ENCODE measurements at regions not wholly inside any gene's neighbourhood (a gene's known extent, or its start where the extent isn't known, plus 50 kb on each side); places are given as distances from the start of the nearest gene placed in this dataset.
A peak's percentile ranks its signal among the peaks of the same experiment; 100 is the strongest.
"Not testable (repeated sequence)": the region's sequence is repeated elsewhere in the genome, so short reads cannot be mapped to it uniquely, and the experiment has no call there.

- DNase-seq, result peak; percentile 11 to 22 (median 12)
Measured at GRCh38 chr7:32762206-32762924, 129.2 kb downstream of the KBTBD2 start.

GRCh38 chr7:32761451-32762205, 129.9 kb downstream of the KBTBD2 start:
- DNase-seq, result peak in 1 of 3 donors; percentile 2

GRCh38 chr7:32760755-32761154, 130.8 kb downstream of the KBTBD2 start:
- not testable (repeated sequence) for DNase-seq

GRCh38 chr7:32759859-32760258, 131.7 kb downstream of the KBTBD2 start:
- DNase-seq, result not testable (repeated sequence)

GRCh38 chr7:32753872-32754271, 137.7 kb downstream of the KBTBD2 start:
- DNase-seq, result not testable (repeated sequence)

GRCh38 chr7:32748337-32748736, 143.2 kb downstream of the KBTBD2 start:
- not testable (repeated sequence) for DNase-seq

- DNase-seq, result not testable (repeated sequence)
Measured at GRCh38 chr7:32747443-32748148, 144.0 kb downstream of the KBTBD2 start.

GRCh38 chr7:32741853-32742476, 149.6 kb downstream of the KBTBD2 start:
- DNase-seq, result not testable (repeated sequence)

GRCh38 chr7:32739749-32740148, 151.8 kb downstream of the KBTBD2 start:
- not testable (repeated sequence) for DNase-seq

- DNase-seq, result not testable (repeated sequence)
Measured at GRCh38 chr7:32738390-32738789, 153.2 kb downstream of the KBTBD2 start.

- not testable (repeated sequence) for DNase-seq
Measured at GRCh38 chr7:32732767-32733166, 158.8 kb downstream of the KBTBD2 start.

- DNase-seq, result not testable (repeated sequence)
Measured at GRCh38 chr7:32729335-32729675, 162.3 kb downstream of the KBTBD2 start.

- DNase-seq, result peak; percentile 55 to 74 (median 57)
Measured at GRCh38 chr7:32728412-32729334, 162.9 kb downstream of the KBTBD2 start.

- peak; percentile 42 to 72 (median 45) for DNase-seq
Measured at GRCh38 chr7:32727483-32728411, 163.8 kb downstream of the KBTBD2 start.

GRCh38 chr7:32722837-32723236, 168.7 kb downstream of the KBTBD2 start:
- DNase-seq, result not testable (repeated sequence)

- no peak for DNase-seq
Measured at GRCh38 chr7:32694182-32694581, 197.4 kb downstream of the KBTBD2 start.

- peak; percentile 68 to 76 (median 74) for DNase-seq
Measured at GRCh38 chr7:32691965-32692815, 196.9 kb downstream of the AVL9 start.

GRCh38 chr7:32688092-32688491, 192.8 kb downstream of the AVL9 start:
- not testable (repeated sequence) for DNase-seq

- no peak for DNase-seq
Measured at GRCh38 chr7:32681174-32681518, 185.9 kb downstream of the AVL9 start.

All from suppressor macrophage treated with lipopolysaccharide for 1 hour (primary cell).